ENCODE measurements at regions not wholly inside any gene's neighbourhood (a gene's known extent, or its start where the extent isn't known, plus 50 kb on each side); places are given as distances from the start of the nearest gene placed in this dataset.

DNA sequence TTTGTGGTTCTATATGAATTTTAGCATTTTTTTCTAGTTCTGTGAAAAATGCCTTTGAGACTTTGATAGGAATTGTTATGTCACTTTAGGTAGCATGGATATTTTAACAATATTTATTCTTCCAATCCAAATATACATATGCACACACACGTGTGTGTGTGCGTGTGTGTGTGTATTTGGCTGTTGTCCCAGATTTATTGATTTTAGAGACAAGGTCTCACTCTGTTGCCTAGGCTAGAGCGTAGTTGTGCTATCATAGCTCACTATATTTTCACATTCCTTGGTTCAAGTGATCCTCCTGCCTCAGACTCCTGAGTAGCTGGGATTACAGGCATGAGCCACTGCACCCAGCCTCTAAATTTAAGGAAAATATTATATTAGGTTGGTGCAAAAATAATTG lies 162.5 kb upstream of the TRIM24 start:
- Histone ChIP-seq H4K20me1 (ENCODE audit: insufficient read depth, low read length) (no peaks in the 10 kb centered on the region), H2BK5ac (ENCODE audit: low read depth, low read length, poor library complexity, severe bottlenecking) (no peak overlapping the region), H3K23ac (ENCODE audit: low read depth, low read length) (no peak overlapping the region), H4K5ac (ENCODE audit: low read depth, low read length) (no peak overlapping the region), H3K14ac (replicated peaks; ENCODE audit: low read depth, low read length) (no peak overlapping the region), H3K79me1 (ENCODE audit: low read depth in 1 of 2, low read length in 2 of 2) (no peaks in the 10 kb centered on the region), H3K27ac (ENCODE audit: insufficient read depth, low read length) (no peak overlapping the region), H3K9me3 (ENCODE audit: control insufficient read depth, insufficient read depth, low read length) (peaks cover 2% of the 10 kb centered on the region; the same call in 1 of the 2 replicates), H3K4me2 (ENCODE audit: low read depth, low read length) (no peak overlapping the region), H3K4me1 (ENCODE audit: control insufficient read depth, insufficient read depth, low read length) (no peaks in the 10 kb centered on the region), H3K9ac (ENCODE audit: low read depth, low read length) (no peak overlapping the region), H2BK20ac (ENCODE audit: low read depth, low read length) (no peak overlapping the region), H3K27me3 (ENCODE audit: control insufficient read depth, insufficient read depth, low read length) (no peaks in the 10 kb centered on the region), H2BK120ac (ENCODE audit: low read depth, low read length) (no peak overlapping the region), H2AK9ac (replicated peaks; ENCODE audit: low read depth, low read length, poor library complexity) (no peak overlapping the region), H2AFZ (replicated peaks; ENCODE audit: low read length, poor library complexity) (no peak overlapping the region), H2AK5ac (ENCODE audit: low read depth, low read length) (no peak overlapping the region), H4K8ac (ENCODE audit: low read depth in 2 of 2, low read length in 2 of 2) (no peak overlapping the region), H3K18ac (ENCODE audit: low read depth, low read length) (no peak overlapping the region), H4K91ac (ENCODE audit: insufficient read depth, low read depth, low read length) (no peak overlapping the region), H2BK15ac (ENCODE audit: low read depth, low read length) (no peak overlapping the region), H3K9me1 (ENCODE audit: insufficient read depth, low read length) (no peaks in the 10 kb centered on the region), H3K4me3 (ENCODE audit: insufficient read depth, low read depth, low read length) (no peak overlapping the region), H3K36me3 (ENCODE audit: control insufficient read depth, insufficient read depth, low read length) (no peaks in the 10 kb centered on the region), H3K4ac (ENCODE audit: low read depth, low read length) (no peak overlapping the region), H3K56ac (ENCODE audit: extremely low read depth, insufficient read depth, low read length) (no peak overlapping the region)
- intact Hi-C loops (cut with micrococcal nuclease) (no loop called here), dilution Hi-C loops (cut with HindIII; ENCODE audit: low sequenced_read_pairs, unreplicated experiment) (no loop called here), in situ Hi-C loops (cut with MboI; ENCODE audit: low sequenced_read_pairs) (no loop called here)
- TF ChIP-seq CEBPB (IDR thresholded peaks at IDR 0.05; ENCODE audit: low read depth, low read length) = no peak
- TF ChIP-seq, protein P1, sequence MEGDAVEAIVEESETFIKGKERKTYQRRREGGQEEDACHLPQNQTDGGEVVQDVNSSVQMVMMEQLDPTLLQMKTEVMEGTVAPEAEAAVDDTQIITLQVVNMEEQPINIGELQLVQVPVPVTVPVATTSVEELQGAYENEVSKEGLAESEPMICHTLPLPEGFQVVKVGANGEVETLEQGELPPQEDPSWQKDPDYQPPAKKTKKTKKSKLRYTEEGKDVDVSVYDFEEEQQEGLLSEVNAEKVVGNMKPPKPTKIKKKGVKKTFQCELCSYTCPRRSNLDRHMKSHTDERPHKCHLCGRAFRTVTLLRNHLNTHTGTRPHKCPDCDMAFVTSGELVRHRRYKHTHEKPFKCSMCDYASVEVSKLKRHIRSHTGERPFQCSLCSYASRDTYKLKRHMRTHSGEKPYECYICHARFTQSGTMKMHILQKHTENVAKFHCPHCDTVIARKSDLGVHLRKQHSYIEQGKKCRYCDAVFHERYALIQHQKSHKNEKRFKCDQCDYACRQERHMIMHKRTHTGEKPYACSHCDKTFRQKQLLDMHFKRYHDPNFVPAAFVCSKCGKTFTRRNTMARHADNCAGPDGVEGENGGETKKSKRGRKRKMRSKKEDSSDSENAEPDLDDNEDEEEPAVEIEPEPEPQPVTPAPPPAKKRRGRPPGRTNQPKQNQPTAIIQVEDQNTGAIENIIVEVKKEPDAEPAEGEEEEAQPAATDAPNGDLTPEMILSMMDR (conservative IDR thresholded peaks at IDR 0.05; ENCODE audit: low read depth, low read length) = no peak
- TF ChIP-seq RAD21 (IDR thresholded peaks at IDR 0.05; ENCODE audit: low read length) = no peak
- no peak for TF ChIP-seq MXI1 (IDR thresholded peaks at IDR 0.05; ENCODE audit: borderline replicate concordance, low read depth, low read length)
- ATAC-seq (ENCODE audit: low read depth) (no peak), DNase-seq (no peak)
- WGBS, 2 experiments (ENCODE audit: extremely low coverage in 2 of 2, insufficient read length in 1 of 2) = no CpG with 5 or more reads among the region's 3 CpGs
- ChIA-PET POLR2A (ENCODE audit: unreplicated experiment) (no interaction called here), CTCF (no interaction called here)
- BruUV-seq (replicated peaks) = no TSS peak

All from IMR-90 (cell line).